K562 (cell line): ENCODE measurements at regions not wholly inside any gene's neighbourhood (a gene's known extent, or its start where the extent isn't known, plus 50 kb on each side); places are given as distances from the start of the nearest gene placed in this dataset.
A peak's percentile ranks its signal among the peaks of the same experiment; 100 is the strongest.

Experiments
- ATAC-seq: fragments of 200-7000 bp; cut with Tn5 transposase; 3 replicates; pipeline ENCODE4 v1.9.1; 2020; ENCODE audit warnings: moderate library complexity
- BruUV-seq: library from RNA; stranded (reverse); fragments of 400-500 nt; replicated peaks from 2 replicates; lab custom pipeline; 2021; lab: Mats Ljungman, UMichigan
- CTCF ChIA-PET: fragments of 300-600 bp; formaldehyde crosslinking; extraction: SDS; loops from one replicate; lab custom pipeline; 2021; ENCODE audit warnings: low intra/inter-chr PET ratio; lab: Yijun Ruan, JAX
- POLR2A ChIA-PET: fragments of 300-600, 350-650 bp; sonication (Branson Sonifier 250); formaldehyde crosslinking; extraction: SDS; loops from one replicate; lab custom pipeline; 2021; ENCODE audit warnings: antibody characterized with exemption, inconsistent platforms; lab: Yijun Ruan, JAX
- DNase-seq, 4 experiments: peaks; one replicate each; pipeline versions ENCODE4 v3.0.0 to v3.0.0-alpha.2; 2011 to 2018; ENCODE audit warnings: low spot score in 3 of 4, mixed read lengths in 3 of 4; ENCODE audit errors: extremely low read depth in 1 of 4
- FAIRE-seq: peaks from 2 replicates; lab custom pipeline; 2011; peaks lifted over from hg19 to GRCh38; lab: Jason Lieb, UNC
- H2AFZ ChIP-seq: 2 replicates; pipeline ENCODE4 v1.6.0; 2011; ENCODE audit warnings: low read depth, low read length, control low read depth, inconsistent platforms
- H3K27ac ChIP-seq: fragments of 200-600 bp; 3 replicates; pipeline ENCODE4 v1.8.0; 2011; ENCODE audit warnings: low read depth, mild to moderate bottlenecking, control low read depth, inconsistent platforms, low read length, moderate library complexity, mixed read lengths; ENCODE audit errors: extremely low read depth
- H3K27me3 ChIP-seq, 2 experiments: fragments of 300-600 bp in 1 of 2; 2 replicates in 1 of 2; 3 replicates in 1 of 2; pipeline versions ENCODE4 v1.6.0 to v1.8.0; 2011; ENCODE audit warnings: inconsistent platforms in 2 of 2, low read length in 2 of 2, mild to moderate bottlenecking in 1 of 2, mixed read lengths in 1 of 2, moderate library complexity in 1 of 2; ENCODE audit not compliant: control insufficient read depth in 2 of 2, insufficient read depth in 2 of 2
- H3K36me3 ChIP-seq: fragments of 300-600 bp; 3 replicates; pipeline ENCODE4 v1.8.0; 2011; ENCODE audit warnings: mild to moderate bottlenecking, low read length, inconsistent platforms; ENCODE audit not compliant: control insufficient read depth, insufficient read depth
- H3K4me1 ChIP-seq, 2 experiments: fragments of 200-600 bp in 1 of 2; replicated peaks in 1 of 2; 2 replicates in 1 of 2; 3 replicates in 1 of 2; pipeline versions ENCODE4 v1.5.1 to v1.8.0; 2011; ENCODE audit warnings: inconsistent platforms in 2 of 2, low read length in 2 of 2, mild to moderate bottlenecking in 1 of 2, mixed read lengths in 1 of 2, moderate library complexity in 1 of 2; ENCODE audit not compliant: control insufficient read depth in 2 of 2, insufficient read depth in 2 of 2
- H3K4me2 ChIP-seq: 2 replicates; pipeline ENCODE4 v1.6.1; 2011; ENCODE audit warnings: low read length, control low read depth, inconsistent platforms, mixed read lengths; ENCODE audit not compliant: insufficient read depth
- H3K4me3 ChIP-seq: fragments of 200-600 bp; sonication (generic), shearing (Covaris generic); 2 replicates; pipeline ENCODE4 v1.5.1; 2016; ENCODE audit warnings: control low read depth, inconsistent platforms
- H3K79me2 ChIP-seq: fragments of 200-600 bp; 3 replicates; pipeline ENCODE4 v1.8.0; 2011; ENCODE audit warnings: low read length, inconsistent platforms; ENCODE audit not compliant: control insufficient read depth, insufficient read depth
- H3K9ac ChIP-seq, 2 experiments: 2 replicates each; pipeline versions ENCODE4 v1.6.0 to v1.6.1; 2011; ENCODE audit warnings: low read depth in 2 of 2, low read length in 2 of 2, control low read depth in 1 of 2, inconsistent platforms in 1 of 2, mild to moderate bottlenecking in 1 of 2, mixed read lengths in 1 of 2; ENCODE audit not compliant: insufficient read depth in 1 of 2
- H3K9me1 ChIP-seq: one replicate; pipeline ENCODE4 v1.6.0; 2011; ENCODE audit warnings: inconsistent platforms, mild to moderate bottlenecking, low read length, moderate library complexity; ENCODE audit not compliant: control insufficient read depth, insufficient read depth
- H3K9me3 ChIP-seq: replicated peaks from 2 replicates; pipeline ENCODE4 v1.5.1; 2011; ENCODE audit warnings: low read depth, low read length, inconsistent platforms; ENCODE audit not compliant: control insufficient read depth, insufficient read depth
- H4K20me1 ChIP-seq: replicated peaks from 2 replicates; pipeline ENCODE4 v1.6.1; 2011; ENCODE audit warnings: low read length, inconsistent platforms, mixed read lengths; ENCODE audit not compliant: control insufficient read depth, insufficient read depth
- ATF3 ChIP-seq, 2 experiments: fragments of 450-650 bp in 1 of 2; sonication (generic) in 1 of 2; formaldehyde crosslinking in 1 of 2; IDR thresholded peaks in 1 of 2; conservative IDR thresholded peaks in 1 of 2; 2 replicates each; pipeline versions ENCODE4 v1.6.1 to v1.8.1; 2016 to 2023; ENCODE audit warnings: mild to moderate bottlenecking in 2 of 2, moderate library complexity in 2 of 2, inconsistent platforms in 1 of 2, missing genetic modification reagents in 1 of 2
- FUS ChIP-seq: fragments of 200-400 bp; formaldehyde crosslinking; optimal IDR thresholded peaks from 2 replicates; pipeline ENCODE3; 2017; ENCODE audit warnings: low read depth, low read length
- HEY1 ChIP-seq: fragments of 250-450 bp; sonication (Bioruptor Pico); IDR thresholded peaks from 2 replicates; pipeline ENCODE4 v1.5.0; 2020; ENCODE audit warnings: mild to moderate bottlenecking, moderate library complexity, borderline replicate concordance
- MLLT1 ChIP-seq, 2 experiments: fragments of 450-650 bp; IDR thresholded peaks; 2 replicates each; pipeline ENCODE4 v1.6.1; 2016
- SLC30A9 ChIP-seq: fragments of 250-450 bp; sonication (Bioruptor Pico); IDR thresholded peaks from 2 replicates; pipeline ENCODE4 v1.8.0; 2022; ENCODE audit warnings: mild to moderate bottlenecking, moderate library complexity
- ZNF668 ChIP-seq: fragments of 250-450 bp; sonication (Bioruptor Pico); IDR thresholded peaks from 2 replicates; pipeline ENCODE4 v1.8.0; 2022; ENCODE audit warnings: mild to moderate bottlenecking, inconsistent platforms
- WGBS: fragments of 100-300 bp; shearing (Covaris generic); methylation state at CpG from one replicate; pipeline ENCODE4 v1.1.6; 2016; ENCODE audit warnings: low coverage, mixed read lengths; ENCODE audit not compliant: insufficient coverage; ENCODE audit errors: missing lambda C conversion rate; 5-methylcytosine and 5-hydroxymethylcytosine counted together
- in situ Hi-C: fragments of 300-500 bp; cut with MboI; formaldehyde crosslinking; loops from 4 replicates; pipeline ENCODE4 v1.15.0; 2018; ENCODE audit warnings: inconsistent platforms, mixed read lengths
- intact Hi-C: fragments of 100-400 bp; cut with micrococcal nuclease; formaldehyde crosslinking; loops from 2 replicates; pipeline ENCODE4 v1.14.2; 2022

DNA sequence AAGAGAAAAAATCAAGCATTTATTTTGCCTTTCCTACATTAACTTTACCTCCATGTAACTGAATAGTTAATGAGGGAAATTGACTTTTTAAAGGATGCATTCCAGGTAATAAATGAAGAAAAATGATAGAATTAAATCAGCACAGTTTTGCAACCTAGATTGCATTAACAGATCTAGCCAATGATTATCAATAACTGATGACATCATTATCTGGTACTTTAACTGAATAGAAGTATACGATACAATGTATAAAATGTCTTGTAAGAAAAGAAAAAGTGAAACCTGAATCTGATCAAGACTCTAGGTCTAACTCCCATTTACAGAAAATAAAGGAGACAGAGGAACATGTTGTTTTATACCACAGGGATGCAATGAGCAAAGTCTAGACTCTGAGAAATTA is 126.0 kb upstream of the XPO1 start:
- intact Hi-C loops (no loop called here), in situ Hi-C loops (no loop called here)
- Histone ChIP-seq H3K9me3 (no peaks in the 10 kb centered on the region), H3K9me1 (no peaks in the 10 kb centered on the region), H2AFZ (no peak overlapping the region), H3K79me2 (no peaks in the 10 kb centered on the region), H3K4me2 (no peak overlapping the region), H3K36me3 (no peaks in the 10 kb centered on the region), H3K9ac (no peak overlapping the region), H4K20me1 (no peaks in the 10 kb centered on the region), H3K4me3 (no peak overlapping the region), H3K4me1 (no peaks in the 10 kb centered on the region), H3K27me3 (no peaks in the 10 kb centered on the region; a peak in 1 of 5 replicates), H3K27ac (no peak overlapping the region)
- no TSS peak for BruUV-seq
- TF ChIP-seq ATF3 (IDR thresholded peaks at IDR 0.05) (peak; percentile 52), ATF3 (CRISPR knock-in tag; conservative IDR thresholded peaks at IDR 0.05) (no peak), ZNF668 (CRISPR knock-in tag) (no peak), SLC30A9 (no peak)
- no peak for ATAC-seq
- ChIA-PET POLR2A (interaction anchor here (0.7 to 1.0 kb wide), 2 partner anchors 11 to 105 kb away, joined by 3 read pairs; no protein-coding TSS in a partner anchor), CTCF (no interaction called here)
- DNase-seq: no peak
- no peak for FAIRE-seq
- WGBS: 0% methylated on average over 1 of the region's 1 CpG

GRCh38 chr2:61662990-61663389 is 124.8 kb upstream of the XPO1 start:
- peak overlapping the region; percentile 58; the same call in 1 of the 2 replicates for H2AFZ ChIP-seq
- H3K36me3 ChIP-seq: no peaks in the 10 kb centered on the region
- H3K9me1 ChIP-seq: no peaks in the 10 kb centered on the region
- BruUV-seq: no TSS peak
- ATAC-seq (no peak), DNase-seq (no peak), FAIRE-seq (no peak)
- no peaks in the 10 kb centered on the region; a peak in 1 of 5 replicates for H3K27me3 ChIP-seq
- H3K27ac ChIP-seq: no peak overlapping the region
- no peaks in the 10 kb centered on the region for H3K79me2 ChIP-seq
- in situ Hi-C loops (no loop called here), intact Hi-C loops (no loop called here)
- ChIA-PET POLR2A (interaction anchor here (0.5 to 1.0 kb wide), 2 partner anchors 10 to 19 kb away, joined by 3 read pairs; no protein-coding TSS in a partner anchor), CTCF (no interaction called here)
- no peak overlapping the region for H3K4me3 ChIP-seq
- WGBS: 40% methylated on average over 7 of the region's 7 CpGs
- H3K4me2 ChIP-seq: no peak overlapping the region
- 0 out of 5 replicates have a peak, but pooled peaks cover 0 to 2% of the 10 kb centered on the region in 2 experiments for H3K4me1 ChIP-seq
- H3K9ac ChIP-seq: no peak overlapping the region
- TF ChIP-seq MLLT1 (IDR thresholded peaks at IDR 0.05): no peak
- no peak for TF ChIP-seq FUS
- no peak for TF ChIP-seq HEY1 (CRISPR knock-in tag)
- TF ChIP-seq, all 486 proteins: peak for 0
- Histone ChIP-seq H4K20me1 (no peaks in the 10 kb centered on the region), H3K9me3 (no peaks in the 10 kb centered on the region)
